Activated CD4-positive, alpha-beta memory T cell treated with anti-CD3 and anti-CD28 coated beads, Interleukin-2, amount 10 ng/mL, durations not matched to agents 7 days and 5 days (primary cell): ENCODE measurements at regions not wholly inside any gene's neighbourhood (a gene's known extent, or its start where the extent isn't known, plus 50 kb on each side); places are given as distances from the start of the nearest gene placed in this dataset.
"Not testable (repeated sequence)": the region's sequence is repeated elsewhere in the genome, so short reads cannot be mapped to it uniquely, and the experiment has no call there.

Source experiments
- CTCF ChIA-PET: fragments of 350-600 bp; sonication (Branson Sonifier 250); formaldehyde crosslinking; loops from one replicate; lab custom pipeline; 2021; ENCODE audit warnings: antibody characterized with exemption, inconsistent platforms; lab: Charles Lee
- POLR2A ChIA-PET: fragments of 350-600 bp; sonication (Branson Sonifier 250); formaldehyde crosslinking; loops from one replicate; lab custom pipeline; 2021; ENCODE audit warnings: antibody characterized with exemption; lab: Charles Lee
- DNase-seq: peaks from one replicate; pipeline ENCODE4 v3.0.0-alpha.2; 2020
- H3K27ac Mint-ChIP-seq: one replicate; pipeline ENCODE4 v1.8.0; 2021; ENCODE audit warnings: mild to moderate bottlenecking, mixed read lengths
- H3K27me3 Mint-ChIP-seq: one replicate; pipeline ENCODE4 v1.8.0; 2021; ENCODE audit warnings: mixed read lengths
- H3K36me3 Mint-ChIP-seq: one replicate; pipeline ENCODE4 v1.8.0; 2021; ENCODE audit warnings: low read depth, mixed read lengths
- H3K4me1 Mint-ChIP-seq: one replicate; pipeline ENCODE4 v1.8.0; 2021; ENCODE audit warnings: mixed read lengths
- H3K4me3 Mint-ChIP-seq: one replicate; pipeline ENCODE4 v1.8.0; 2021; ENCODE audit warnings: mild to moderate bottlenecking, mixed read lengths
- H3K9me3 Mint-ChIP-seq: one replicate; pipeline ENCODE4 v1.8.0; 2021; ENCODE audit warnings: mixed read lengths

DNA sequence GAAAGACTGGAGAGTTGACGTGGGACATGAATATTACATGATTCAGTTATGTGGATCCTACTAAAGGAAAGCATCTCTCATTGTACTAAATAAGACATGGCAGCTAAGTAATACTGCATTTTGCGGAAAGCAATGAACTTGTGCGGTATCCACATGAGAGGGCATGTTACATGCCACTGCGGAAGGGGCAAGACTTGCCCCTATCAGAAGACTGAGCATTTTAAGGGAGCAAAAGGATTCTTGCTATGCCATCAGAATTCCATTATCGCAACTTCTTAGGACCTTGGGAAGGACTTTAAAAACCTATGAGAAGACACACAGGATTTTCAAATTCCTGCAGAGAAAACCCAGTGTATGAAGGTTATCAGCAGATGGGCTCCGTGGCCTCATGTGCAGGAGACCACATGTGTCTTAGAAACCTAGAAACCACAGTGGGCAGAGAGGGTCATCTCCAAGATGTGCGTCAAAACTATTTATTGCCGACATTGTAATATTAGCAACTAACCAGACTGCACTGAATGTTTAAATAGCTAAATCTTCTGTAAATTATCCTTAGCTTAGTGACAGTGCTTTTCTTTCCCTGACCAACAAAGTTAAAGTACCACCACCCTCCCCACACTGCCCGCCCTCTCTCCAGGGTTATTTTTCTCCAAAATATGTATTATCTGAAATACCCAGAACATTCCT lies 457.7 kb downstream of the ICE1 start:
- no peak overlapping the region for H3K4me3 Mint-ChIP-seq
- ChIA-PET POLR2A (no interaction called here), CTCF (no interaction called here)
- peaks cover 7% of the 10 kb centered on the region for H3K27me3 Mint-ChIP-seq
- DNase-seq, result no peak
- no peaks in the 10 kb centered on the region for H3K9me3 Mint-ChIP-seq
- H3K36me3 Mint-ChIP-seq, result no peaks in the 10 kb centered on the region
- H3K27ac Mint-ChIP-seq, result no peak overlapping the region
- H3K4me1 Mint-ChIP-seq, result no peaks in the 10 kb centered on the region

- POLR2A ChIA-PET, result no interaction called here
Measured at GRCh38 chr5:5857396-5857795, 434.9 kb downstream of the ICE1 start.

DNA sequence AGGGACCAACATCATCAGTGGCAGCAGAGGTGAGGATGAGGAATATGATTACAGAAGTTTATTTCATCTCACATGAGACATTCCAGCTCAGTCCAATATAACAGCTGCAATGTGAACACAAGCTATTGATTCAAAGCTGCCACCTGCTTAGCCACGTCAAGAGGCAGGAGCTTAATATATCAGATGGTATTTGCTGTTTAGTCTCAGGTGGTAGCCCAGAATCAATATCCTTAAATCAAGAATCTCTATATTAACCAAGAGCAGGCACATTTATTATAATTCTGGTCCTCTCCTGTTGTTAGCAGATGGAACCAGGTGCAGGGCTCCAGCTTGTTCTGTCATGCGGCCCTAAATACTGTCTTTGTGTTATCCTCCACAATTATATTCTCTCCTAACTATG lies 431.6 kb downstream of the ICE1 start:
- H3K9me3 Mint-ChIP-seq, result peaks cover 1% of the 10 kb centered on the region
- no peak overlapping the region for H3K4me3 Mint-ChIP-seq
- no peak for DNase-seq
- H3K27me3 Mint-ChIP-seq, result no peaks in the 10 kb centered on the region
- ChIA-PET CTCF (no interaction called here), POLR2A (no interaction called here)
- H3K4me1 Mint-ChIP-seq, result no peaks in the 10 kb centered on the region
- H3K27ac Mint-ChIP-seq, result no peak overlapping the region
- H3K36me3 Mint-ChIP-seq, result no peaks in the 10 kb centered on the region

More at GRCh38 chr5:5857396-5857795, 434.9 kb downstream of the ICE1 start:
- CTCF ChIA-PET, result no interaction called here
- H3K4me1 Mint-ChIP-seq, result no peaks in the 10 kb centered on the region
- no peak overlapping the region for H3K27ac Mint-ChIP-seq
- peaks cover 1% of the 10 kb centered on the region for H3K9me3 Mint-ChIP-seq
- H3K4me3 Mint-ChIP-seq, result no peak overlapping the region
- no peaks in the 10 kb centered on the region for H3K27me3 Mint-ChIP-seq
- H3K36me3 Mint-ChIP-seq, result no peaks in the 10 kb centered on the region
- DNase-seq, result no peak

DNA sequence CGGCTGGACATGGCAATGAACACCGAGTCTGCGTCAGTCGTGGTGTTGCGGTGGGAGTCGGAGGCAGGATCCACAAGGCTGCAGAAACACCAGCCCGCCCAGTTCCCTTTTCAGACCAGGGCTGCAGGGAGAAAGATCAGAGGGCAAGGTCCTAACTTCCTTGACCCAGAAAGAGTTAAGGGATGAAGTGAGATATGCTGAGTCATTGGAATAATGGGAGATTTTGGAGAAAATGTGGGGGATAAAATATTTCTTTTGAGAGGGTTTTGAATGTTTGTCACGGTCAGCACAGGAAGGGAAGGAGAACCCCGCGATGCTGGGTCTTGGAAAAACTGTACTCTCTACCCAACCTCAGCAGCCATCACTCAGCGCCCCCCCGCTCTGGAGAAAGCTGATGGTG lies 416.0 kb downstream of the ICE1 start:
- Mint-ChIP-seq H3K36me3 (no peaks in the 10 kb centered on the region), H3K4me1 (no peaks in the 10 kb centered on the region), H3K9me3 (no peaks in the 10 kb centered on the region), H3K27ac (no peak overlapping the region), H3K4me3 (no peak overlapping the region), H3K27me3 (no peaks in the 10 kb centered on the region)
- no peak for DNase-seq
- POLR2A ChIA-PET, result no interaction called here
- CTCF ChIA-PET, result no interaction called here

DNA sequence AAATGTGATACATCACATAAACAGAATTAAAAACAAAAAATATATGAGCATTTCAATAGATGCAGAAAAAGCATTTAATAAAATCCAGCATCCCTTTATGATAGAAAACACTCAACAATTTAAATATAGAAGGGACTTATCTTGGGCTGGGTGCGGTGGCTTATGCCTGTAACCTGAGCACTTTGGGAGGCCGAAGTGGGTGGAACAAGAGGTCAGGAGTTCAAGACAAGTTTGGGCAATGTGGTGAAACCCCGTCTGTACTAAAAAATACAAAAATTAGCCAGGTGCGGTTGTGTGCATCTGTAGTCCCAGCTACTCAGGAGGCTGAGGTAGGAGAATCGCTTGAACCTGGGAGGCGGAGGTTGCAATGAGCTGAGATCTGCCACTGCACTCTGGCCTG lies 409.1 kb downstream of the ICE1 start:
- DNase-seq, CTCF ChIA-PET, POLR2A ChIA-PET, H3K27ac Mint-ChIP-seq, H3K9me3 Mint-ChIP-seq, H3K4me1 Mint-ChIP-seq, H3K27me3 Mint-ChIP-seq, H3K4me3 Mint-ChIP-seq, H3K36me3 Mint-ChIP-seq: not testable (repeated sequence)

- CTCF ChIA-PET, result no interaction called here
- H3K27me3 Mint-ChIP-seq, result no peaks in the 10 kb centered on the region
- H3K4me3 Mint-ChIP-seq, result no peak overlapping the region
- H3K36me3 Mint-ChIP-seq, result no peaks in the 10 kb centered on the region
- no peaks in the 10 kb centered on the region for H3K9me3 Mint-ChIP-seq
- POLR2A ChIA-PET, result no interaction called here
- H3K27ac Mint-ChIP-seq, result no peak overlapping the region
- no peaks in the 10 kb centered on the region for H3K4me1 Mint-ChIP-seq
- no peak for DNase-seq
Measured at GRCh38 chr5:5828619-5829018, 406.1 kb downstream of the ICE1 start.

DNA sequence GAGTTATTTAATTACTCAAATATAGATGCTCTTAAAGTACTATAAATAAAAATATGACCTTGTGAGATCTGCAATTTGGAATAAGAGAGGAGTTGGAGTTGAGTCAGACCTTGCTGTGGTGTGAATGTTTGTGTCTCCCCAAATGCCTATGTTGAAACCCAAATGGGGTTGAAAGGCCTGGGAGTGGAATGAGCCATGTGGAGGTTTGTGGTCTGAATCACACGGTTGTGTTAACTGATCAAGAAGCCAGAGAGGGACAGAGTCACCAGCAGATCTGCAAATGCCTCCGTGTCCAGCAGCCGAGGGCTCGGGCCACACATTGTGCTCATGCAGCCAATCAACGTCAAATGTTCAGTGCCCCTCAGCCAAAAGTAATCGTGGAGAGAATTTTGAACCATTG lies 404.4 kb downstream of the ICE1 start:
- no peak for DNase-seq
- ChIA-PET CTCF (no interaction called here), POLR2A (no interaction called here)
- H3K9me3 Mint-ChIP-seq, result no peaks in the 10 kb centered on the region
- H3K27me3 Mint-ChIP-seq, result no peaks in the 10 kb centered on the region
- H3K4me1 Mint-ChIP-seq, result no peaks in the 10 kb centered on the region
- no peak overlapping the region for H3K4me3 Mint-ChIP-seq
- H3K36me3 Mint-ChIP-seq, result no peaks in the 10 kb centered on the region
- H3K27ac Mint-ChIP-seq, result no peak overlapping the region

GRCh38 chr5:5822729-5823257 lies 400.3 kb downstream of the ICE1 start:
- POLR2A ChIA-PET, result no interaction called here

GRCh38 chr5:5816960-5817359 lies 394.5 kb downstream of the ICE1 start:
- ChIA-PET POLR2A (no interaction called here), CTCF (no interaction called here)
- Mint-ChIP-seq H3K4me1 (no peaks in the 10 kb centered on the region), H3K27ac (no peak overlapping the region), H3K9me3 (no peaks in the 10 kb centered on the region), H3K27me3 (no peaks in the 10 kb centered on the region), H3K36me3 (no peaks in the 10 kb centered on the region), H3K4me3 (no peak overlapping the region)
- DNase-seq, result no peak

More at GRCh38 chr5:5822729-5823257, 400.3 kb downstream of the ICE1 start:
- Mint-ChIP-seq H3K27ac (no peak overlapping the region), H3K36me3 (no peaks in the 10 kb centered on the region), H3K9me3 (no peaks in the 10 kb centered on the region), H3K4me3 (no peak overlapping the region), H3K4me1 (no peaks in the 10 kb centered on the region), H3K27me3 (no peaks in the 10 kb centered on the region)
- DNase-seq, result no peak
- CTCF ChIA-PET, result no interaction called here

- Mint-ChIP-seq H3K9me3 (no peaks in the 10 kb centered on the region), H3K4me1 (no peaks in the 10 kb centered on the region), H3K36me3 (no peaks in the 10 kb centered on the region), H3K27ac (no peak overlapping the region), H3K27me3 (no peaks in the 10 kb centered on the region), H3K4me3 (no peak overlapping the region)
- POLR2A ChIA-PET, result no interaction called here
- DNase-seq, result no peak
- CTCF ChIA-PET, result no interaction called here
Measured at GRCh38 chr5:5813441-5813840, 391.0 kb downstream of the ICE1 start.

- H3K9me3 Mint-ChIP-seq, result no peaks in the 10 kb centered on the region
- no peak overlapping the region for H3K4me3 Mint-ChIP-seq
- H3K4me1 Mint-ChIP-seq, result no peaks in the 10 kb centered on the region
- ChIA-PET POLR2A (no interaction called here), CTCF (no interaction called here)
- no peak for DNase-seq
- H3K27ac Mint-ChIP-seq, result no peak overlapping the region
- no peaks in the 10 kb centered on the region for H3K36me3 Mint-ChIP-seq
- H3K27me3 Mint-ChIP-seq, result no peaks in the 10 kb centered on the region
Measured at GRCh38 chr5:5810461-5810860, 388.0 kb downstream of the ICE1 start.

DNA sequence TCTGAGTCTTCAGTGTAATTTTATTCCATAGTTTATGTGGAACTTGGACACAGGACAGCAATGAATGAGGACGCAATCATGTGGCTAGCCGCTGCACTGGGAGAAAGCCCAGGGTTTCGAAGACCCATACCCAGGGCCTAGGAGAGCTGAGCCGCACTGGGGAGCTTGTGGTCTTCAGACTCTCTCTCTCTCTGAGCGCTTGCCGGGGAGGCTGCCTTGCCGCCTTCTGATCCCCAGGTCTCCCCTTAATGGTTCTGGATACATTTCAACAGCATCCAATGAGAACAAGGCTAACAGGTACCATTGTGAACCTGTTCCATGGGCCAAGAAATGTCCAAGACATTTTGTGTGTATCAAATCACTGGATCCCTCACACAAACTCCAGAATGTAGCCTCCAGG lies 383.4 kb downstream of the ICE1 start:
- Mint-ChIP-seq H3K27ac (no peak overlapping the region), H3K27me3 (no peaks in the 10 kb centered on the region), H3K36me3 (no peaks in the 10 kb centered on the region), H3K4me3 (no peak overlapping the region), H3K9me3 (no peaks in the 10 kb centered on the region), H3K4me1 (no peaks in the 10 kb centered on the region)
- ChIA-PET CTCF (no interaction called here), POLR2A (no interaction called here)
- DNase-seq, result no peak

- Mint-ChIP-seq H3K27ac (no peak overlapping the region), H3K4me1 (no peaks in the 10 kb centered on the region), H3K27me3 (no peaks in the 10 kb centered on the region), H3K4me3 (no peak overlapping the region), H3K9me3 (no peaks in the 10 kb centered on the region), H3K36me3 (no peaks in the 10 kb centered on the region)
- ChIA-PET POLR2A (no interaction called here), CTCF (no interaction called here)
- DNase-seq, result no peak
Measured at GRCh38 chr5:5804478-5805233, 382.2 kb downstream of the ICE1 start.
